Cerebellar nuclear complex (tissue), 1 donor: ENCODE measurements at regions not wholly inside any gene's neighbourhood (a gene's known extent, or its start where the extent isn't known, plus 50 kb on each side); places are given as distances from the start of the nearest gene placed in this dataset.

Source experiments
- DNase-seq, 2 experiments: peaks; one replicate each; lab custom pipeline; 2025; lab: John Stamatoyannopoulos, UW

DNA sequence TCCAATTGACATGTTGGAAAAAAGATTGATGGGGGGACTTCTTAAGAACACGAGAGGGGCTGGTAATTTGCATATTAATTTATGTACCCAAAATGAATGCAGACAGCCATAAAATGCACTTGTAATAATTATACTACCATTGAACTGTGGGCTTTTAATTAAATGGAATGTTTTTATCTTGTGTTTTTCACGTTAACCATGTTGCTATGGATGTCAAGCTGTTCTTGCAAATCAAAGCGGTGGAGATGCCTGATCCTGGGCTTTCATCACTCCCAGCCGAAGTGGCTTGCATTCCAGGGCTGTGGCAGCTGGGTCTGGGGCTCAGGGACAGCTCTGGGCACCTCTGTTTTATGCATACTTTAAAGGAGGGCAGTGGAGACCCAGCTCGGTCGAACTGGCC is 179.4 kb upstream of the TMTC4 start:
- DNase-seq: no peak

DNA sequence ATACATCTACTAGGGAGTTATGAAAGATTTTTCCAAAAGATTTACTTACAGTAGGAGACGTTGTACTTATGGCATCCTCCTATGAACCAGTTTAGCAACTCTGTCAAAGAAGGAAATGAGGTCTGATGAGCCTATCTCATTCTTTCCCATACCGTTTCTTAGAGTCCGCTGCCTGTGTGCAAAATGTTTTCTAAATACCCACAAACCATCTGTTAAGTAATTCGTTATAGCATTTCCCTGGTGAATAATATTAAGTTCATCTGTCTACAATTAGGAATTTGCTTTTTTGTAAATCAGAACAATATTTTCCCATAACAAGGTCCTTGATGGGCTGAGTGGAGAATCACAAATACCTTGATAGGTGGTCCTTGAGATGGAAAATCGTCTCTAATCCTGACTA is 178.8 kb upstream of the TMTC4 start:
- DNase-seq: no peak

GRCh38 chr13:100852146-100852545 is 177.6 kb upstream of the TMTC4 start:
- no peak for DNase-seq

DNA sequence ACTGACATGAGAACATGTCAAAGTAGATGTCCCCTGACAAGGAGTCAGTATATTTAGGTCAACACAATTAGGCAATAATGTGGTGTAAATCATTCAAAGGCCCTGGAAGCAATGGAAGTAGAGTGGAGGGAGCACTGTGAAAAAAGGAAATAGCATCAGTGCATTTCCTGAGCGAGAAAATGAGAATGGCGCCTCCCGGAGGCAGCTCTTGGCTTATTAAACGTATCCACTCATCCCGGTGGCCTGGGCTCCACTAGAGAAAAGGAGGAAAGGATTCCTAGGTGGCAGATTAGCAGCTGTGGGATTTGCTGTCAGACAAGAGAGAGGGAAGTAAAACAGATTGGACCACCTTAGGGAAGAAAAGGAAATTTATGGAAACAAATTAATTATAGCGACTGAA is 173.7 kb upstream of the TMTC4 start:
- DNase-seq: no peak

DNA sequence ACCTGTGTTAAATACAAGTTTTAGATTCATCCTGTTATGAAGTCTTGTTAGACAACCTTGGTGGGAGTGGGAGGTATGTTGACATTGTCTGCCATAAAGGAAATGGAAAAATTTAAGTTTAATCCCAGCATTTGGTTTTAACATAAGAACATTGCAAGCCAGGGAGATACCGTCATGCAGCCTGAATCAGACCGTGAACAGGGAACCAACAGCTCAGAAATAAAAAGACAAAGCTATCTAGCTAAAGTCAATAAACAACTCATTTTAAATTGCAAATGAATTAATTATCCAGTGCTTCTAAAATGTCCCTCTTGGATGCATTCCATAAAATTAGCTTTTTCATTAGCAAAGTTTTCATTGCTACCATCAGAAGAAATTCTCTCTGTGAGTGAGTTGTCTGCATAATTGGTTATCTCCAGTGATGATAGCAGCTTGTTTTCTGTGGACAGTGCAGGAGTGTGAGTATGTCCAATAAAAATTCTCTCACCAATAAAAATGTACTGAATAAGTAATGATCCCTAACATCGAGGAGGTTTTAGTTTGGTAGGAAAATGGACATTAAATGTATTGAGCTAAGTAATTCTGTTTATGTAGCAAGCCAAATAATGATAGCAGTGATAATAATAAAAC is 170.6 kb upstream of the TMTC4 start:
- DNase-seq: no peak

- no peak for DNase-seq
These were observed 167.5 kb upstream of the TMTC4 start for GRCh38 chr13:100842136-100842535.

- DNase-seq: no peak
These were observed 163.8 kb upstream of the TMTC4 start for GRCh38 chr13:100838387-100838786.

DNA sequence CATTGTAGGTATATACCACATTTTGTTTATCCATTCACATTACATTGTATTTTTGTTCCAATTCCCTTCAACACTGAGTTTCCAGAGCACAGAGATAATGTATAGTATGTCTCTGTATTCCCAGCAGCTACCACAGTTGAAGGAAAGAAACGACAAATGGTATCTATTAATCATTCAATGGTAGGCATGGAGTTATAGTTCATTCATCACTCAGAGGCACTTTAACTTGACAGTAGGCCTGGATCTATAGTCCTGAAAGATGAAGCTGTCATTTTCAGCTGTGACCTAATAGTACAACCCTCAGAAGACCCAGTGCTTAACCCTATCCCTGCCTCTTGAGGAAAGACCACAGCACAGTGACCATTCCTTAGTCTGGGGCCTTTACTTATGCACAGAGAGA is 163.0 kb upstream of the TMTC4 start:
- no peak for DNase-seq

- no peak for DNase-seq
These were observed 162.1 kb upstream of the TMTC4 start for GRCh38 chr13:100836711-100837110.

DNA sequence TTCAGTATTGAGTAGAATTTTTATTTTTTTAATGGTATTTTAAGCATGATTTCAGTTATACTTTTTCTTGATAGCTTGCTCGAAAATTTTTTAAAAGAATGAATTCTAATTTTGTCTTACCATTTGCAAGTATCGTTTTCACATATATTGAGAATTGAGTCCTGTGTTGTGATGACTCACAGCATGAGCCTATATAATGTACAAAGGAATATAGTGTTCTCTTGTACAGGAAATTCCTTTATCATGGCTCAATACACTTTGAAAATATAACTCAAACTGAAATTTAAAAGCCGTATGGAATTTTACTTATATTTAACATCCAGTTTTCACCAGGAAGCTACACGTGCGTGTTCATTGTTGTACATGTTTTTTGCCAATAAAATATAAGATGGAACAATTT is 161.1 kb upstream of the TMTC4 start:
- no peak for DNase-seq

- DNase-seq: no peak
These were observed 158.8 kb upstream of the TMTC4 start for GRCh38 chr13:100833427-100833826.

- DNase-seq: no peak
These were observed 153.6 kb upstream of the TMTC4 start for GRCh38 chr13:100828226-100828625.

DNA sequence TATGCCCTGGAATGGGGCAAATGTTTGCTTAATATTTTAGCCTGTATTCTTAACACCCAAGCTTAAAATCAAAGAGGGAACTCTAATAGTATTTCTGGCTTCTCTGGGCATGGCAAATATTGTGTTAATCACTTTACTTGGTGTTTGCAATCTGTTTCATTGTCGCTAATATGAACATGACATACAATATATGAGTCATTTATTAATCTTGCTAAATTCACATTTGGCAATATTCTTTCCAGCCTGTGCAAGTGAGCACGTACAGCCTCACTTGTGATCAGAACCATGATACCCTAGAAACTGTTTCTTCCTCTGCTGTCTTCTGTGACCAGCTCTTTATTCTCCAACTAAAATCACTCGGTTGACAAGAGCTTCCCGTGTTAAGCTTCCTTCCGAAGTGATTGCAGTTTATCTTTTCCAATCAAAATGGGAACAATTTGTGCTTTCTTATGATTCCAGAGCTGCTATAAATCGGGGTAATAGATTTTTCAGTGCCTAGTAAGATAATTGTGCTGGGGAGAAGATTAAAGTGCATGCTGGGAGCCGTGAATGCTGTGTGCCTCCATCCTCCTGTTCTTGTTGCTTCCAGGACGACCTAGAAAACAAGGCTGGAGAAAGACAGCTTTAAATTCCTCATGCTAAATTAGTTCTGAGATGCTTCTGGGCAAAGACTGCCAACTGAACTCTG is 153.0 kb upstream of the TMTC4 start:
- no peak for DNase-seq

DNA sequence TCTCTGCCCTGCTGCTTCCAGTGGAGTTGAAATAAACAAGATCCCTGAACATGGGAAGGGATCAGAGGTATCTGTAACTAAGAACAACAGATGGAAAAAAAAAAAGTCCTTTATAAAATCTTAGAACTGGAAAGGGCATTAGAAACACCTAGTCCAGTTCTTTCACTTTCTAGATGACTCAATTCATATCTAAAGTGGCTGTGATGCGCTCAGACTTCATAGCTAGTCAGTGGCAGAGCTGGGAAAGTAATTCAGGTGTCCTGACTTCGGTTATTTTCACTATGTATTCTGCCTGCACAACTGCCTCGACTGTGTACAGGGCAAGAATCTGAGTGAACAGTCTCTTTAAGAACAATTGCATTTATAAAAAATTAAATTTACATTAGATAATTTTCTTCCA is 151.8 kb upstream of the TMTC4 start:
- DNase-seq: no peak

GRCh38 chr13:100825557-100825956 is 151.0 kb upstream of the TMTC4 start:
- no peak for DNase-seq

GRCh38 chr13:100824366-100824765 is 149.8 kb upstream of the TMTC4 start:
- no peak for DNase-seq

GRCh38 chr13:100823448-100823847 is 148.9 kb upstream of the TMTC4 start:
- no peak for DNase-seq

DNA sequence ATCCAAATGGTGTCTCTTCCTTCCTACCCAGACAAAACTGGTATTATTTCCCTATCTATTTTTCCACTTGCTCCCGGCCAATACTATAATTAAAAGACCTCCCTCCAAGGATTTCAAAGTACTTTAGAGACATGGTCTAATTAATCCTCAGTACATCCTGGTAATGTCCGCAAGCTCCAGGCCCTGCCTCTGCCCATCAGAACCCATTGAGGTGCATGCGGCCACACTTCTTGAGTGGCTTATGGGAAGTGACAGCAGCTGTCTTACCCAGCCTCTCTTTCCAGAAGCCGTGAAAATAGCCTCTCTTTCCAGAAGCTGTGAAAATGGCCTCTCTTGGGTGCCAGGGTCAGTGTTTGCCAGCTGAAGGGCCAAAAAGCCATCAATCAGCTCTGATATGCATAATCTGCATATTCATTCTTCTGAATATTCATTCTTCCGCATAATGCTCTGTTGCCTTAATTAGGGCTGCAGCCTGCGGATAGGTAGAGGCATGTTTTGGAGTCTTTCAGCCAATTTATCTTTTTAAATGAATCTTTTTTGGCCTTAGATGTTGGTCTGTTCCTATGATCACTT is 148.4 kb upstream of the TMTC4 start:
- no peak for DNase-seq

GRCh38 chr13:100818711-100819110 is 144.1 kb upstream of the TMTC4 start:
- DNase-seq: no peak

DNA sequence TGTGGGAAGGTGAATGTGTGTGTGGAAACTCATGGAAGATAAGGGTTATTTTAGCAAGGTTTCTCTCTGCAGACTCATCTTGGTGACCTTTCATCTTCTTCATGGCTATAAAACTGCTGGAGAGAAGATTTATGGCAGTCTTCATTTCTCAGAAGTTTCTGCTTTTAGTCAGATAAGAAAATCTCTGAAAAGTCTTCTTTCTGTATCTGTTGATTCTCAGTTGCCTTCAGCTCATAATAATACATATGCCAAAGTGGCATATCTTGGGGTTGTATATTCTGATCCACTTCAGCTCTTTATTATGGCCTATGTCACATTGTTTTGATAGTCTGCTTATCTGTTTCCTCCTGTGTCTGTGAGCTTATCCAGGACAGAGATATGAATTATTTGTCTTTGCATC is 143.3 kb upstream of the TMTC4 start:
- no peak for DNase-seq

GRCh38 chr13:100815476-100816046 is 141.0 kb upstream of the TMTC4 start:
- no peak for DNase-seq

GRCh38 chr13:100812982-100813584 is 138.5 kb upstream of the TMTC4 start:
- no peak for DNase-seq

GRCh38 chr13:100811928-100812327 is 137.3 kb upstream of the TMTC4 start:
- DNase-seq: no peak
